HG03571 (cell line): ENCODE measurements at regions not wholly inside any gene's neighbourhood (a gene's known extent, or its start where the extent isn't known, plus 50 kb on each side); places are given as distances from the start of the nearest gene placed in this dataset.

Experiments
- ATAC-seq: cut with Tn5 transposase; IDR thresholded peaks from one replicate; pipeline ENCODE4 v1.9.1; 2021; ENCODE audit not compliant: unreplicated experiment

DNA sequence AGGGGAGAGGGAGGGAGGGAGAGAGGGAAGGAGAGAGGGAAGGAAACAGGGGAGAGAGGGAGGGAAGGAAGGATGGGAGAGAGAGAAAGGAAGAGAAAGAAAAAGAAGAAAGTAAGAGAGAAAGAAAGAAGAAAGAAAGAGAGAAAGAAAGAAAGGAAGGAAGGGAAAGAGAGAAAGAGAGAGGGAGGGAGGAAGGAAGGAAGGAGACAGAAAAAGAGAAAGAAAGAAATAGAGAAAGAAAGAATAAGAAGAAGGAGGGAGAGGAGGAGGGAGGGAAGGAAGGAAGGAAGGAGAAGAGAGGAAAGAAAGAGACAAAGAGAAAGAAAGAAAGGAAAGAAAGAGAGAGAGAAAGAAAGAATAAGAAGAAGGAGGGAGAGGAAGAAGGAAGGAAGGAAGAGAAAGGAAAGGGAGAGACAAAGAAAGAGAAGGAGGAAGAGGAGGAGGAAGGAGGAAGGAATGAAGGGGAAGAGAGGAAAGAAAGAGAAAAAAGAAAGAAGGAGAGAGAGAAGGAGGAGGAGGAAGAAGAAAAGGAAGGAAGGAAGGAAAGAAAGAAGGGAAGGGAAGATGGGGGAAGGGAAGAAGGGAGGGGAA, 189.6 kb downstream of the PARM1 start:
- no peak for ATAC-seq

DNA sequence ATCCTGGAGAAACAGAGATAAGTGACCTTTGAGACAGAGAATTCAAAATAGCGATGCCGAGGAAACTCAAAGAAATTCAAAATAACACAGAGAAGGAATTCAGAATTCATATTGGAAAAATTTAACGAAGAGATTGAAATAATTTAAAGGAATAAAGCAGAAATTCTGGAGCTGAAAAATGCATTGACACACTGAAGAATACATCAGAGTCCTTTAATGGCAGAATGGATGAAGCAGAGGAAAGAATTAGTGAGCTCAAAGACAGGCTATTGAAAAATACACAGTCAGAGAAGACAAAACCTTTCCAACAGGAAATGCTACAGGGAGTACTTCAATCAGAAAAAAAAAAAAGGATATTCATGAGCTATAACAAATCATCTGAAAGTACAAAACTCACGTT, 185.8 kb downstream of the PARM1 start:
- no peak for ATAC-seq

DNA sequence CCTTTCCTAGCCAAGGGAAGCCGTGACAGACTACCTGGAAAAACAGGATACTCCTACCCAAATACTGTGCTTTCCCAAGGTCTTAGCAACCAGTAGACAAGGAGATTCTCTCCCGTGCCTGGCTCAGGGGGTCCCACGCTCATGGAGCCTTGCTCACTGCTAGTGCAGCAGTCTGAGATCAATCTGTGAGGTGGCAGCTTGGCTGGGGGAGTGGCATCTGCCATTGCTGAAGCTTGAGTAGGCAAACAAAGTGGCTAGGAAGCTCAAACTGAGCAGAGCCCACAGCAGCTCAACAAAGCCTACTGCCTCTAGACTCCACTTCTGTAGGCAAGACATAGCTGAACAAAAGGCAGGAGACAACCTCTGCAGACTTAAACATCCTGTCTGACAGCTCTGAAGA, 177.1 kb downstream of the PARM1 start:
- ATAC-seq, result no peak

DNA sequence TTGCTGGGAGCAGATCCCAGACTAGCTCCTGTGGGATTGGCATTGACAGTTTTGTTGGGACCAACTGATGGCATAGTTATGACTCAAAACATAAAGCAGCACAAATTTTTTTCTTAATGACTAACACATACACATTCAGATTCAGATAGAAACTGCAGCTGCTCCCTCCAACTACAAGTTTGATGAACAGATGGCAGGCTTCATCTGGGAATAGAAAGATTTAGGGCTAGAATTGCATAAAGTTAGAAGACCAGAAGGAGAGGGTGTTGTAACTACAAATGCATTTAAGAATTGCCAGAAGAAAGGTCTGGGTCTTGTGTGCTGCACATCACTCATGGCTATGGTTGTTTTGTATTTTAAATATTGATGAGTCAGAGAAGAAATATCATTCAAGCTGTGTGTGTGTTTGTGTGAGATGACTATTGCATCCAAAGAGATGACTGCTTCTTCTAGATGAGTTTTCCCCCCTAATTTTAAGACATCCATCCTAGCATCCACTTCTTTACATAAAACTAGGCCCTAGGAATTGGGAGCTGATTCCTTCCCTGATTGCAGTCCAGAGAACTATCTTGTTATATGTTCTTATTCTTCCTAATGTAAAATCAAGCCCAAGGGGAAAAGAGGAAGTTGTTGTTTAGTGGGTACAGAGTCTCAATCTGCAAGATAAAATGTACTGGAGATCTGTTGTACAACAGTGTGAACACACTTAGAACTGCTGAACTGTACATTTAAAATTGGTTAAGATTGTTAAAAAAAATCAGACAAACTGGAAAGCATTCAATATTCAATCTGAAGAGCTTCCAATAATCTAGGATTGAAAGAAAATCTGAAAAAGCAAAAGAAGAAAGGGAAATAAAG, 175.1 kb downstream of the PARM1 start:
- ATAC-seq, result peak; percentile 72

DNA sequence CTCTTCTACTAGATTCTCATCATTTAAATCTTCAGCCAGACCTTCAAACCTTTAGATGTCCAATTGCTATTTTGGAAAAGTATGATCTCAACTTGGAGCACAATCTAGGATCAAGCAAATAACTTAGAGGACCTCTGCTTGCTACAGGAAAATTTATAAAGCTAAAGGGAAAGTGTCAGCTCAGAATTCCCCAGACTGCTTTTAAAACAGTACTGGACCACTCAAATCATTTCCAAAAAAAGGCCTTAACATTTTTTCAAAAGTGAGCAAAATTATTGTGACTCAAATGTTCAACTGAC, 169.8 kb downstream of the PARM1 start:
- no peak for ATAC-seq

DNA sequence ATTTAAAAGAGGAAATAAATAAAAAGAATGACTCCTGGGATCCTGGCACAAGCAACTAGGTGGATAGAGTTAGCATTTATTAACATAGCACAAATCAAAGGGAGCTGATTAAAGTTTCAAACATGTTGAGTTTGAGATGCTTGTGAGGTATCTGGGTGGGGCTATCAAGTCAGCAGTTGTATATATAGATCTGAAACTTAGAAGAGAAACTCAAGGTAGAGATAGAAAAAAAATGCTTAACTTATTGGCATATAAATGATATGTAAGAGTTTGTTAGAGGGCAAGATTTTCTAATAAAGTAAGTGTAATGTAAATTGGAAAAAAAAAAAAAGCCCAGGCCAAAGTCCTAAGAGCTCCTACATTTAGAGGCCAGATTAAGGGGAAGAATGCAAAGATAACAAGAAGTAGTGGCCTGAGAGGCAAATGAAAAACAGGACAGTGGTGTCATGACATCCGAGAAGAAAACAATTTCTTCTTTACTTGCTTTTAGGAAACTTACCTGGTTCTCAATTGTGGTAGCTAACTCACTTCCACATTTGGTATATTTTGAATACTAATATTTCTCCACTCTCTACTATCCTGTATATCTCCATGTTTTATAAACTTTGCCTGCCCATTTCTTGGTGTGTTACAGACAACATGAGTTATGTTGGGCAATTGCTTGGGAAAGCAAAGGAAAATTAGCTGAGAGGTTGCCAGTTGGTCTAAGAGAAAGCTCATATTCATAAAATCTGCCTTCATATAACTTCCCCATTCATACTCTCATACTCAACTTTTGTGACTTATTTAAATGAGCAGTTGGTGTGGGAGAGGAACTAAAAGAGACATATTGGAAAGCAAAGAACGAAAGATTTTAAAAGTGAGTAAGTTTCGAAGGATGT, 169.2 kb downstream of the PARM1 start:
- peak; percentile 30 for ATAC-seq
